ENCODE measurements at regions not wholly inside any gene's neighbourhood (a gene's known extent, or its start where the extent isn't known, plus 50 kb on each side); places are given as distances from the start of the nearest gene placed in this dataset.
"Not testable (repeated sequence)": the region's sequence is repeated elsewhere in the genome, so short reads cannot be mapped to it uniquely, and the experiment has no call there.

DNA sequence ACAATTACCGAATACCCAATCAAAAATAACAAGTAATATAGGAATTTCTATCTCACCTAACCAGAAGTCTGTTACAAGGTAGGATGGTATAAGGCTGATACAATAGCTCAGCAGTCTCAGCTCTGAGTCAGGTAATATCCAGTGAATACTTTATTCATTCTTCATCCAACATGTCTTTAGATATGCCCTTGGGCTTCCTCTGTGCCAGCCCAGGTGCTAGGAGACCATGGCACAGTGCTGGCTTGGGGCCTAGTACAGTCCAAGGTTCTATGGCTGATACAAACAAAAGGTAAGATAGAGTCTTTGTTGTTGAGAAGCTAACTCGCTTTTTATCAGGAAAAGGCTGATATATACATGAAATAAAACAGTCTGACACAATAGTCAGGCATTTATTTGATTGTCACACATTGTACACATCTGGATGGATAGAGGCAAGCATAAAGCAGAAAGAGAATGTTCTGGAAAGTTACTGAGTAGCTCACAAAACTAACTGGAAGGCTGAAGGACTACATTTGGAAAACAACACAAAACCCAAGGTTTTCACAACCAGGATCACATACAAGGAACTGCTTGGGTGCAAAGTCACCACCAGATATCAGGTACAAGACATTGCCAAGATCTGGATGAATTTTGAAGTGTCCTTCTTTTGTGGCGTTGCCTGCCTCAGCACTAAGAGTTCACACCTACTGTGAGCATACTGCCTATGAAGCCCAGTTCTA lies 110.4 kb upstream of the SCAF8 start:
- Histone ChIP-seq H3K4me3 (no peak overlapping the region), H4K20me1 (ENCODE audit: insufficient read depth) (no peaks in the 10 kb centered on the region), H3K27ac (no peak overlapping the region), H3K9me2 (ENCODE audit: insufficient read depth) (no peaks in the 10 kb centered on the region), H3K27me3 (replicated peaks; ENCODE audit: insufficient read depth) (peaks cover 17% of the 10 kb centered on the region; the same call in 1 of the 2 replicates), H3K9me3 (ENCODE audit: low read depth) (no peaks in the 10 kb centered on the region), H3K4me2 (ENCODE audit: unreplicated experiment) (no peak overlapping the region), H3K36me3 (ENCODE audit: low read depth) (no peaks in the 10 kb centered on the region), H2AFZ (no peak overlapping the region), H3K4me1 (ENCODE audit: insufficient read depth) (no peaks in the 10 kb centered on the region), H3K79me2 (ENCODE audit: insufficient read depth) (no peaks in the 10 kb centered on the region), H3K9ac (no peak overlapping the region), H3F3A (ENCODE audit: insufficient read depth) (no peaks in the 10 kb centered on the region)
- in situ Hi-C loops (cut with MboI), result no loop called here
- TF ChIP-seq EZH2 (IDR thresholded peaks at IDR 0.05; ENCODE audit: insufficient read depth, poor library complexity, severe bottlenecking) (no peak), EZH2phosphoT487 (IDR thresholded peaks at IDR 0.05; ENCODE audit: insufficient read depth, low read depth) (no peak)
- DNase-seq, result no peak
- 76 to 89% methylated on average over 3 of the region's 3 CpGs for WGBS, 2 experiments (ENCODE audit: low coverage in 1 of 2, low lambda C conversion rate in 2 of 2, missing lambda C conversion rate in 2 of 2)

DNA sequence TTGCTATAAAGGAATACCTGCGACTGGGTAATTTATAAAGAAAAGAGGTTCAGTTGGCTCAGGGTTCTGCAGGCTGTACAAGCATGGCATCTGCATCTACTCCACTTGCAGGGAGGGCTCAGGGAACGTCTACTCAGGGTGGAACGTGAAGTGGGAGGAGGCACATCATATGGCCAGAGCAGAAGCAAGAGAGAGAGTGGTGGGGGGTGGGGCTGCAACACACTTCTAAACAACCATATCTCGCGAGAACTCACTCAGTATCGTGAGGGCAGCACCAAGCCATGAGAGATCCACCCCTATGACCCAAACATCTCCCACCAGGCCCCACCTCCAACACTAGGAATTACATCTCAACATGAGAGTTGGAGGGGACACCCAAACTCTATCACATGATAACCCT lies 109.8 kb upstream of the SCAF8 start:
- no peaks in the 10 kb centered on the region for H3F3A ChIP-seq (ENCODE audit: insufficient read depth)
- DNase-seq, result no peak
- no peaks in the 10 kb centered on the region for H3K79me2 ChIP-seq (ENCODE audit: insufficient read depth)
- H3K27me3 ChIP-seq (replicated peaks; ENCODE audit: insufficient read depth), result peaks cover 17% of the 10 kb centered on the region; the same call in 1 of the 2 replicates
- no peak overlapping the region for H3K4me3 ChIP-seq
- no peaks in the 10 kb centered on the region for H3K4me1 ChIP-seq (ENCODE audit: insufficient read depth)
- H3K9me2 ChIP-seq (ENCODE audit: insufficient read depth), result no peaks in the 10 kb centered on the region
- H3K9me3 ChIP-seq (ENCODE audit: low read depth), result no peaks in the 10 kb centered on the region
- no peak overlapping the region for H3K4me2 ChIP-seq (ENCODE audit: unreplicated experiment)
- H4K20me1 ChIP-seq (ENCODE audit: insufficient read depth), result no peaks in the 10 kb centered on the region
- WGBS, 2 experiments (ENCODE audit: low coverage in 1 of 2, low lambda C conversion rate in 2 of 2, missing lambda C conversion rate in 2 of 2), result 85 to 87% methylated on average over 6 of the region's 6 CpGs
- in situ Hi-C loops (cut with MboI), result no loop called here
- no peak overlapping the region for H2AFZ ChIP-seq
- no peak overlapping the region for H3K9ac ChIP-seq
- H3K36me3 ChIP-seq (ENCODE audit: low read depth), result no peaks in the 10 kb centered on the region
- no peak for TF ChIP-seq EZH2 (IDR thresholded peaks at IDR 0.05; ENCODE audit: insufficient read depth, poor library complexity, severe bottlenecking)
- no peak for TF ChIP-seq EZH2phosphoT487 (IDR thresholded peaks at IDR 0.05; ENCODE audit: insufficient read depth, low read depth)
- no peak overlapping the region for H3K27ac ChIP-seq

DNA sequence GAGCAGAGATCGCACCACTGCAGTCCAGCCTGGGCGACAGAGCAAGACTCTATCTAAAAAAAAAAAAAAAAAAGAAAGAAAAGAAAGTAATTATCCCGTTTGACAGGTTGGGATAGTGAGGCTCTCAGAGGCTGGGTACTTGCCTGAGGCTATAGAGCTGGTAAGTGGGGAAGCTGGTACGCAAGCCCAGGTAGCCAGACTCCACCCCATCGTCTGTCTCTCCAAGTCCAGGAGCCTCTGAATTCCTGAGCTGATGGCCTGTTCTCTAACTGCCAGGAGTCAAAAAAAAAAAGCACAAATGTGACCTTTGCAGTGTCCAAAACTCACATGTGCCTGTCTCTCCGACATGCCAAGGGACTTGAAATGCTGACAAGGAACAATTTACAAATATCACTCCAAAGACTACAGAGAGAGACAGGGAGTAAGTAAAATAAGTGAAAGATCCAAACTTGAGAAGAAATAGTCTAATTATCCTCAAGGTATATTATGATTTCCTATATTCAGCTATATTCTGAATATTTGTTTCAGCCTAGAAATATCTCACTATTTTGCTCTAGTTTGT lies 109.1 kb upstream of the SCAF8 start:
- peaks cover 17% of the 10 kb centered on the region; the same call in 1 of the 2 replicates for H3K27me3 ChIP-seq (replicated peaks; ENCODE audit: insufficient read depth)
- in situ Hi-C loops (cut with MboI), result no loop called here
- no peaks in the 10 kb centered on the region for H4K20me1 ChIP-seq (ENCODE audit: insufficient read depth)
- TF ChIP-seq EZH2phosphoT487 (IDR thresholded peaks at IDR 0.05; ENCODE audit: insufficient read depth, low read depth) (no peak), EZH2 (IDR thresholded peaks at IDR 0.05; ENCODE audit: insufficient read depth, poor library complexity, severe bottlenecking) (no peak)
- no peaks in the 10 kb centered on the region for H3K9me2 ChIP-seq (ENCODE audit: insufficient read depth)
- no peak overlapping the region for H3K9ac ChIP-seq
- no peaks in the 10 kb centered on the region for H3K4me1 ChIP-seq (ENCODE audit: insufficient read depth)
- 45 to 48% methylated on average over 6 of the region's 6 CpGs for WGBS, 2 experiments (ENCODE audit: low coverage in 1 of 2, low lambda C conversion rate in 2 of 2, missing lambda C conversion rate in 2 of 2)
- no peak overlapping the region for H3K4me2 ChIP-seq (ENCODE audit: unreplicated experiment)
- H3K36me3 ChIP-seq (ENCODE audit: low read depth), result no peaks in the 10 kb centered on the region
- DNase-seq, result no peak
- H2AFZ ChIP-seq, result no peak overlapping the region
- no peaks in the 10 kb centered on the region for H3F3A ChIP-seq (ENCODE audit: insufficient read depth)
- no peaks in the 10 kb centered on the region for H3K9me3 ChIP-seq (ENCODE audit: low read depth)
- no peaks in the 10 kb centered on the region for H3K79me2 ChIP-seq (ENCODE audit: insufficient read depth)
- no peak overlapping the region for H3K27ac ChIP-seq
- H3K4me3 ChIP-seq, result no peak overlapping the region

DNA sequence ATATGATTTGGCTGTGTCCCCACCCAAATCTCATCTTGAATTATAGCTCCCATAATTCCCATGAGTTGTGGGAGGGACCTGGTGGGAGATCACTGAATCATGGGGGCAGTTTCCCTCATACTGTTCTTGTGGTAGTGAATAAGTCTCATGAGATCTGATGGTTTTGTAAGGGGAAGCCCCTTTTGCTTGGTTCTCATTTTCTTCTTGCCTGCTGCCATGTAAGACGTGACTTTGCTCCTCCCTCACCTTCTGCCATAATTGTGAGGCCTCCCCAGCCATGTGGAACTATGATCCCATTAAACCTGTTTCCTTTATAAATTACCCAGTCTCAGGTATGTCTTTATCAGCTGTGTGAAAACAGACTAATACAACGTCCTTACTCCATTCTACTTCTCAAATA lies 108.5 kb upstream of the SCAF8 start:
- in situ Hi-C loops (cut with MboI); DNase-seq; H4K20me1 ChIP-seq (ENCODE audit: insufficient read depth); H3K4me2 ChIP-seq (ENCODE audit: unreplicated experiment); H3F3A ChIP-seq (ENCODE audit: insufficient read depth); H3K9me3 ChIP-seq (ENCODE audit: low read depth); H3K9ac ChIP-seq; H3K4me3 ChIP-seq; H3K36me3 ChIP-seq (ENCODE audit: low read depth); H3K27ac ChIP-seq; H2AFZ ChIP-seq; H3K79me2 ChIP-seq (ENCODE audit: insufficient read depth); H3K9me2 ChIP-seq (ENCODE audit: insufficient read depth); H3K4me1 ChIP-seq (ENCODE audit: insufficient read depth): not testable (repeated sequence)
- 81 to 82% methylated on average over 2 of the region's 2 CpGs for WGBS, 2 experiments (ENCODE audit: low coverage in 1 of 2, low lambda C conversion rate in 2 of 2, missing lambda C conversion rate in 2 of 2)
- H3K27me3 ChIP-seq (replicated peaks; ENCODE audit: insufficient read depth), result peaks cover 17% of the 10 kb centered on the region; the same call in 1 of the 2 replicates

Data from GM23248 (cell line).